ENCODE measurements at regions not wholly inside any gene's neighbourhood (a gene's known extent, or its start where the extent isn't known, plus 50 kb on each side); places are given as distances from the start of the nearest gene placed in this dataset.

DNA sequence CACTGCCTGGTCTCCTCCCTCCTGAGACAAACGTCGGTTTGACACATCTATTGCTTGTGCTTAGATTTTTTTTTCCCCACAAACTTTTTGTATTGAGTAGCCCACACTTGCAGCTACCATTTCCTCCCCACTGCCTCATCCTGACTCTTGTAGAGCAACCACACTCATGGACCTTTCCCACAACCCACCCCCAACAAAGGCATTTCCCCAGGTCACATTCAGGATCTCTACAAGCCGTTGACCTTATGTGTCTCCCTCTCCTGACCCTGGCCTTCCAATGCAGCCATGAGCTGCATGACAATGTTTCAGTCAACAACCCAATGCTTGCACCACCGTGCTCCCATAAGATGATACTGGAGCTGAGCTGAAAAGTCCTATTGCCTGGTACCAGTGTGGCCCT is 91.9 kb upstream of the MKI67 start:
- no peak for DNase-seq
- in situ Hi-C loops (cut with HindIII; ENCODE audit: low pct_ligation_motif_present, low pct_unique_long_range_greater_than_20kb, low sequenced_read_pairs): no loop called here

DNA sequence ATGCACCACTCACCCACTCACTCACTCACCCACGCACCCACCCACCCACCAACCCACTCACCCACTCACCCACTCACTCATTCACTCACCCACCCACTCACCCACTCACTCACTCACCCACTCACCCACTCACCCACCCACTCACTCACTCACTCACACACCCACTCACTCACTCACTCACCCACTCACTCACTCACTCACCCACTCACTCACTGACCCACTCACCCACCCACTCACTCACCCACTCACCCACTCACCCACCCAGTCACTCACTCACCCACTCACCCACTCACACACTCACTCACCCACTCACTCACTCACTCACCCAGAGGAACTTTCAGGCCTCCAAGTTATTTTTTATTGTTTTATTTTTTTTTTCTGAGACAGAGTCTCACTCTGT is 93.1 kb upstream of the MKI67 start:
- in situ Hi-C loops (cut with HindIII; ENCODE audit: low pct_ligation_motif_present, low pct_unique_long_range_greater_than_20kb, low sequenced_read_pairs): no loop called here

DNA sequence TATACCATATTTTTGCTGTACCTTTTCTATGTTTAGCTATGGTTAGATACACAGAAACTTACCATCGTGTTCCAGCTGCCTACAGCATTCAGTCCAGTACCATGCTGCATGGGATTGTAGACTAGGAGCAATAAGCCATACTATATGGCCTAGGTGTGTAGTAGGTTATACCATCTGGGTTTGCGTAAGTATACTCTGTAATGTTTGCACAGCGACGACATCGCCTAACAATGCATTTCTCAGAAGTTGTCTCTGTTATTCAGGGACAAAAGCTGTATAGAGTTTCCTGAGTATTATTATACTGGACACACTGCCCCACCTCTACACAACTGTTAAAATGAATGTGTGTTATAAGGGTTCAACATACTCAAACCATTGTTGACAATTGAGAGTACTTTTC is 93.8 kb upstream of the MKI67 start:
- no peak for DNase-seq
- in situ Hi-C loops (cut with HindIII; ENCODE audit: low pct_ligation_motif_present, low pct_unique_long_range_greater_than_20kb, low sequenced_read_pairs): no loop called here

More for the DNA sequence above, 93.1 kb upstream of the MKI67 start:
- DNase-seq: no peak

DNA sequence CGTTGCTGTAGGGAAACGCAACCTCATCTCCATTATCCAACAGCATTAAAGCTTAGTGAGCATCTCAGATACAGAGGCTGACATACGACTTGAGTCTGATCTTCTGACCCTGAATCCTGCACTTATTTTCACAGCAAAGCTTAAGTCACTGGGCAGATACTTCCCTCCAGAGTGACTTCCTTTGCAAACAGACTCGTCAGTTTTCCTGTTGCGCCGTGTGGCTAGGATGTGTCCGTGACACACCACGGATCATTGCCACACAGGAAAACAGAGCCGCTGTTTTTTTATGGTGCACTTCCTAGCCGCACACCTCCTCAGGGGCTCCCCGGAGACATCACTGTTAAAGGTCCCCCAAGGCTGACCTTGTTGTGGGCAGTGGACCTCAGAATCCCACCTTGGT is 94.9 kb upstream of the MKI67 start:
- in situ Hi-C loops (cut with HindIII; ENCODE audit: low pct_ligation_motif_present, low pct_unique_long_range_greater_than_20kb, low sequenced_read_pairs): no loop called here
- DNase-seq: no peak

DNA sequence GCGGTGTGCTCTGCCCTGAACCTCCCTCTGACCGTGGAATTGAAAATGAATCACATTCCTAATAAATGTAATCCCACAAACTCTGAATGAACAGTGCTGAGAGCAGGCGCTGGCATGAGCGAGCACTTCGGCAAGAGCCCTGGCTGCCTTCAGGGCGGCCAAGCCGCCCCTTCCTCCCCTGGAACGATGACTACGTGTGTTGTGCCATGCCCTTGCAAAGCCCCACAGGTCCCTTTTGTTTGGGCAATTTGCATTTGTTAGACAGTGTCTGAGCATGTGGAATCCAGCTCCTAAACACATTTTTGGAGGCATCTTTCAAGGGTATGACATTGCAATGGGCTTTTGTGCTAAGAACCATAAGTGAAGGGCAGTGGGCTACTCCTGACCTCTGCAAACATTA is 95.6 kb upstream of the MKI67 start:
- DNase-seq: no peak
- in situ Hi-C loops (cut with HindIII; ENCODE audit: low pct_ligation_motif_present, low pct_unique_long_range_greater_than_20kb, low sequenced_read_pairs): no loop called here

DNA sequence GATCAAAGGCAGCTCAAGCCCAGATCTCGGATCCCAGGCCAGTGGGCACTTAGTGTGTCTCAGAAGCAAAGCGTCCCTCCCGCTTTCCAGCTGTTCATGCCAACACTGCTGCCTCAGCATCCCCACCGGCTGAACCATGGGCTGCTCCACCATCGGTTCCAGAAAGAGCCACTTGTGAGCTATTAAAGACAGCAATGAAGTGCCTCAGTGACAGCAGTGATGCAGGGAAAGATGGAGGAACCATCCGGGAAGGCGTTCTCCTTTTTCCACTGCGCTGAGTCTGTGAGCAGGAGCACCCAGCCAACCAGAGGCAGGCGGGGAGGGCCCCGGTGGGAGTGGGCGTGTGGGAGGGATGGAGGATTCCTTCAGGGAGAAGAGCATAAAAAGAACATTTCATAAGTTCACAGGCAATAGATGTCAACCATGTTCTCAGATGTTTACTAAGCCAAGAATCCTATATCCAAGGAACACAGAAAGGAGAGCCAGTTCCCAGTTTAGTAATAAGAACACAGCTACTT is 96.2 kb upstream of the MKI67 start:
- no peak for DNase-seq
- in situ Hi-C loops (cut with HindIII; ENCODE audit: low pct_ligation_motif_present, low pct_unique_long_range_greater_than_20kb, low sequenced_read_pairs): no loop called here

DNA sequence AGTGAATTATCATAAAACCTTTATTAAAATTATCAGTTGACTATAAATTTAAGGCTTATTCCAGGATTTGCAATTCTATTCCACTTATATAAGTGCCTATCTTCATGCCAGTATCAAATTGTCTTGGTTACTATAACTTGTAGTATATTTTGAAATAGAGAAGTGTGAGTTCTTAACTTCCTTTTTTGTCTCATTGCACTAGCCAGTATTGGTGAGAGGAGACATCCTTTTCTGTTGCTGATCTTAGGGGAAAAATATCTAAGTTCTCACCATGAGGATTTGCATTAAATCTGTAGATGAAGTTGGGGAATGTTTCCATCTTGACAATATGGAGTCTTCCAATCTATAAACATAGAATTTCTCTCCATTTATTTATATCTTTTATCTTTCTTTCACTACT is 104.2 kb upstream of the MKI67 start:
- no peak for DNase-seq
- in situ Hi-C loops (cut with HindIII; ENCODE audit: low pct_ligation_motif_present, low pct_unique_long_range_greater_than_20kb, low sequenced_read_pairs): no loop called here

DNA sequence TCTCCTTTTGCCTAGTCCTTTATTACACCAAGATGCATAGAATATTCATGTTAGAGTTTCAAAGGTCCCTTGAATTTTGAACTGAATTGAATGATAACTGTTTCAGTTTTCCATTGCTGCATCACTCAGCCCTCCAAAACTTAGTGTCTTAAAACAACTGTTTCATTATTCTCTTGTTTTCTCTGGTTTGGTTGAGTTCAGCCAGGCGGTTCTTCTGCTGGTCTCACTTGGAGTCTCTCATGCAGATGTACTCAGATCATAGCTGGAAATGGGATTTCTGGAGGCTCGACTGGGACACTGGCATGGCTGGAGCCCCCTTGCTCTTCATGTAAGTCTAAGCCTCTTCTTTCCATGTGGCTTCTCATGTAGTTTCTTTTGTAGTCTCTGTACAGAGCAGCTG is 107.2 kb upstream of the MKI67 start:
- DNase-seq: no peak
- in situ Hi-C loops (cut with HindIII; ENCODE audit: low pct_ligation_motif_present, low pct_unique_long_range_greater_than_20kb, low sequenced_read_pairs): no loop called here

DNA sequence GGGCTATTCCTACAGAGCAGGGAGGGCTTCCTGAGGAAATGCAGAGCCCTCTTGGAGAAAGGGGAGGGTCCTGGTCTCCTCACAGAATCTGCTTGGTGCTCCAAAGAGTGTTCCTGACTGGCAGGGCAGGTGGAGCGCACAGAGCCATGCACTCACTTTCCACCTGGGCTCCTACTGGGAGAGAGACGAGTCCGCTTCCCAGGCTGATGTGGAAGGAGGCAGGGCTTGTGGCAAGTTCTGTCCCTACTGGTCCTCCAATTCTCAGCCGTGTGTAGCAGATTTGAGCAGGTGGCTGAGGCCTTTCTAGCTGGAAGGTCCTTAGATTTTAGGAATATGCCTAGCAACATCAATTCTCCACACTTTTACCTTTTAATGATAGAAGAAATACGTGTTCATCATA is 111.5 kb upstream of the MKI67 start:
- no peak for DNase-seq
- in situ Hi-C loops (cut with HindIII; ENCODE audit: low pct_ligation_motif_present, low pct_unique_long_range_greater_than_20kb, low sequenced_read_pairs): no loop called here

DNA sequence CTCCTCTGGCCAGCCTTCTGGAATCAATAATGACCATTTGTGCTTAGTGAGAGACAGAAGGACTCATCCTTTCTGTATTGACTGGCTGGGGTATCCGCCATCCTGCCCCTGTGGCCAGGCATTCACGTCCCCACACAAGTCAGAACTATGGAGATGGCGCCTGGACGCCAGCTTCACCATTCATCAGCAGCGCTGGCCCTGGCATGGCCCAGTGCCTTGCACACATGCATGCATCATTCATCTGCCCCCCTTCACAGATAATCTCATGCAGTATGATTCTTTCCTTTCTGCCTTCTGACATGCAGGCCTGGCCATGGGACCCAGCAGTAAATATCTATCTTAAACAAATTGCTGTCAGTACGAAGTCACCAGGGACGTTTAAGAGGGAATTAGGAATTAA is 114.8 kb upstream of the MKI67 start:
- DNase-seq: no peak
- in situ Hi-C loops (cut with HindIII; ENCODE audit: low pct_ligation_motif_present, low pct_unique_long_range_greater_than_20kb, low sequenced_read_pairs): no loop called here

DNA sequence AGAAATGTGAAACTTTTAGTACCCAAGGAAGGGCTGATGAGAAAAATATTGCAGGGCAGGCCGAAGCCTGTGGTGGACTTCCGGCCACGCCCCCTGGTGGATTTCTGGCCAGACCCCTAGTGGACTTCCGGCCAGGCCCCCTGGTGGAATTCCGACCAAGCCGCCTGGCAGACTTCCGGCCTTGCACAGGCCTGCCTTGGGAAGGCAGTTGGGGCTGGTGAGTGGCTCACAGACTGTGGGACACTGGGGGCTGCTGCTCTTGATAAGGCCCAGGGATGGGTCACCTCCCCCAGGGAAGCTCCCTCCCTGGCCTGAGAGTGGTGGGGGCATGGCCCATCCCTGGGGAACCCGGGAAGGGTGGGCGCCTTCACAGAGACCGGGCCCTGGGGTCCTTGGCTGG is 116.4 kb upstream of the MKI67 start:
- DNase-seq: no peak
- in situ Hi-C loops (cut with HindIII; ENCODE audit: low pct_ligation_motif_present, low pct_unique_long_range_greater_than_20kb, low sequenced_read_pairs): no loop called here

DNA sequence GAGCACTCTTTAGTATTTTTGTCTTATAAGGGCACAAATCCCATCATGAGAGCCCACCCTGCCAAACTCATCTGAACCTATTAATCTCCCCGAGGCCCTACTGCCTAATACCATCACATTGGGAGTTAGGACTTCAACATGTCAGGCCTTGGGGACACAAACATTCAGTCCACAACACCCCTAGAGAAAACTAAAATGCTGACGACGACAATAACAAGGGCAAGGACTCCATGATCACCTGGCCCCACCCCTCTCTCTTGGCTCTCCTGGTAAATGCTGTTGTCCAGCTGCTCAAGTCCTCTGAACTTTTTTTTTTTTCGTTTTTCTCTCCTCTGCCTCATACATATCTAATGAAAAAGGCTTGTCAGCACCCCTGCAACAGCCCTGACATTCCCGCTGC is 118.8 kb upstream of the MKI67 start:
- in situ Hi-C loops (cut with HindIII; ENCODE audit: low pct_ligation_motif_present, low pct_unique_long_range_greater_than_20kb, low sequenced_read_pairs): no loop called here
- no peak for DNase-seq

DNA sequence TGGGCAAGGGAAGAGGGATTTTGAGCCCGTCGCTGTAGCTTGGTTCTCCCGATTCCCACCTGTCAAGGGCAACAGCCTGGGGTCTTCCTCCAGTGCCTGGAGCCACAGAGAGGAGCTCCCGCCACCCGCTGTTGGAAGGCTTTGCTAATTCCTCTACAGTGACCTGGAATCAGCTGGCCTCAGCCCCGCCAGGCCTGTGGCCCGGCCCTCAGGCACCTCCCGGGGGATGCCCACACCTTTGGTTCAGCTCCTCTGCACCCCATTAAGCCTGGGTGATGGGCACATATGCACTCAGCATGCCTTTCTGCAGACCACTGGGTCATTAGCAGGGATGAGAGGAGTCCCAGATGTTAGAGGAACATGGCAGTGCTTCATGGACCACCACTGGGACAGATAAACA is 121.4 kb upstream of the MKI67 start:
- DNase-seq: no peak
- in situ Hi-C loops (cut with HindIII; ENCODE audit: low pct_ligation_motif_present, low pct_unique_long_range_greater_than_20kb, low sequenced_read_pairs): no loop called here

DNA sequence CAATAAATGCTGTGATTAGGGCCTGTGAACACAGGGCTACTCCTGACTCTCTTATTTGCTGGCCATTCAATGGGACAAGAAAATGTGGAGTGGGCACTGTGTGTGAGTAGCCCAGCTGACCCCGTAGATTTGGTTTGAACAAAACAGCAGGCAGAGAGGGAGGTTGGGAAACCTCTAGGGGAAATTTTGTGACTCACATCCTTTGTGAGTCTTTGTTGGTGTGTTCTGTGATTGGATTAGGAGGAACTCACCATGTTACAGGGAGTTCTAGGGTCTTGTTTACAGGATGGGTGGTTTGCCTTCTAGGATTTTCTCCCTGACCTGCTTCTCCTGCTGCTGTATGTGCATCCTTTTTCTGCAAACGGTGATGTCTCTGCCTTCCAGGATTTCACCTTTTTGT is 128.3 kb upstream of the MKI67 start:
- DNase-seq: no peak
- in situ Hi-C loops (cut with HindIII; ENCODE audit: low pct_ligation_motif_present, low pct_unique_long_range_greater_than_20kb, low sequenced_read_pairs): loop anchor here (25.0 kb wide), 1 partner anchor 283 kb away; no protein-coding TSS in a partner anchor

DNA sequence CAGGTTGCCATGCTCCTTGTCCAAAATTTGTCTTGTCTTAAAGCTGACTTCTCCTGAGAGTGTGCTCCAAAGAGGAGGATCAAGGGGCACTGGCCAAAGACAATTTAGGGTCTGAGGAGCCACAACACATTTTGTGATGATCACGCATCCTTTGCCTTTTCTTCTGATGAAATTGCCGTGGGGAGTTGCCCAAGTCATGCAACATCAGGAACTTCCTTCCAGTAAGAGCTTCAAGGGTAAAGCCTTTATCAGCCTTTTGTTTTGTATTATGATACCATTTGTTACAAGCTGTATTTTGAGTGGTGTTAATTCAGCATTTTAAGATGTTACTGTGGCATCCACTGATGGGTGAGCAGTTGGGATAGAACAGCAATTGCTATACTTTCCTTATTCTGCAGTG is 131.2 kb upstream of the MKI67 start:
- in situ Hi-C loops (cut with HindIII; ENCODE audit: low pct_ligation_motif_present, low pct_unique_long_range_greater_than_20kb, low sequenced_read_pairs): loop anchor here (25.0 kb wide), 1 partner anchor 280 kb away; no protein-coding TSS in a partner anchor
- DNase-seq: no peak

DNA sequence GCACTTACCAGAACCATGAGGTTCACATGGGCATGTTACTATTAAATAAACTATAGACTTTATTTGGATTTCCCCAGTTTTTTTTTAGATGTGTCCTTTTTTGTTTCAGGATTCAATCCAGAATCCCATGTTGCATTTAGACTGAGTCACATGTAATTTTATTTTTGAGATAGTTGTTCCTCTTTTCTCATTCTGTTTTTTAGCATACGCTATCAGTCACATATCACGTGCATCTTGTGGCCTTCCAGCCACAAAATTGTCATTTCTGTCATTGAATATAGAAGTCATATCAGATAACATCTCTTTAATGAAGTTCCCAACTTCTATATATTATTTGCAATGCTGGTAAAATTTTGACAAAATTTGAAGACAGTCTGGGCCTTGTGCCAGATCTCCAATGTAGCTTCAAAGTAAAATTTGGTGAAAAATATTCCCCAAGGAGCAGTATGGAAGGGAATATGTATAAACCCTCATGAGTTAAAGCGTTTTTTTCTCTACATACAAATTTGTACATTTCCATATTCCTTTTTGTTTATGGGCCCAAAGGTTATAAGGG is 132.3 kb upstream of the MKI67 start:
- in situ Hi-C loops (cut with HindIII; ENCODE audit: low pct_ligation_motif_present, low pct_unique_long_range_greater_than_20kb, low sequenced_read_pairs): loop anchor here (25.0 kb wide), 1 partner anchor 279 kb away; no protein-coding TSS in a partner anchor
- no peak for DNase-seq

DNA sequence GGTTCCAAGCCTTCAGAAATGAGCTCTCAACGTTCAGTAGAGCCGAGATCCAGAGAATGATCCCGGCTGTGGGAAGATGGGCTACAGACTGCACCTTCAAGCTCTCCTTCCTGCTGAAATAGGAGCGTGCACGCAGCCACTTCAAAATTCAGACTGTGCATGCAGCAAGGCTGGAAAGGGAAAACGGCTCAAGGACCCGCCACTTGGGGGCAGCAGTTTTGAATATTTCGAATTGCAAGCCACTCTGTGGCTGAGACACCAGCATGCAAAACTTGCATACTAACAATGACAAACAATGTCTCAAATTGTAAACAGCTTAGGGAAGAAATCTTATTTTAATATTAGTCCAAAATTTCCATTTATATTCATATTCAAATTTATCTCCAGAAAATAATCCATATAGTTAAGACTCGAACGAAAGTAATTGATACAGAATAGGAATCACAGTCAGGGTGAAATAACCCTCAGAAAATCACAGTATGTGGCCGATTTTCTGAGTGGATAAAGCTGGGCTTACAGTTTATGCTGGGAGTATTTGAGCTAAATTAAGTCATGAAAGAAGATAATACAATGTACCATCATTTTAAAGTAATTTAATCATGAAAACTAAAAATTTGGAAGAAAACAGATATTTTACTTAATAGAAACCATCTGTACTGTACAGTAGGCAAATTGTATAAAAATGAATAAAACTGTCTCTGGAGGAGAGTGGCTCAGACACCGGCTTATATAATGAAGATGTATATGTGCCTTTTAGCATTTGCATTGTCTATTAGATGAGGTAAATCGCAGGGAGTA is 137.9 kb upstream of the MKI67 start:
- peak; percentile 61 for DNase-seq
- in situ Hi-C loops (cut with HindIII; ENCODE audit: low pct_ligation_motif_present, low pct_unique_long_range_greater_than_20kb, low sequenced_read_pairs): loop anchor here (25.0 kb wide), 1 partner anchor 273 kb away; no protein-coding TSS in a partner anchor

DNA sequence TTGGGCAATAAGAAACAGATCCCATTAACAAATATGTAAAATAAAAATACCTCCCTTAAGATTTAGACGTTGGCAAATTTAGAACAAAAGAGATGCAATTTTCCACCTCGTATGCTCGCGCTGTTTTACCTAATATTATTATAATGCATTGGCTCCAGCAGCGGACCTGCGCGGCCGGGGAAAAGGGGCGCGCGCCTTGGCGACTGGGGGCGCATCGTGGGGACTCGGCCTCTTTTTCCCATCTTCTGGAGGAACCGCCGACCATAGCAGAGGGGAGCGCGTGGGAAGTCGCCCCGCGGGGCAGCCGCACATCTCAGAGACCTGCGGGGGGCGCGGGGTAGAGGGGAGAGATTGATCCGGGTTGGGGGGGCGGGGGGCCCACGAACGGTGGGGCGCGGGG is 139.4 kb upstream of the MKI67 start:
- in situ Hi-C loops (cut with HindIII; ENCODE audit: low pct_ligation_motif_present, low pct_unique_long_range_greater_than_20kb, low sequenced_read_pairs): loop anchor here (25.0 kb wide), 1 partner anchor 272 kb away; no protein-coding TSS in a partner anchor
- no peak for DNase-seq

DNA sequence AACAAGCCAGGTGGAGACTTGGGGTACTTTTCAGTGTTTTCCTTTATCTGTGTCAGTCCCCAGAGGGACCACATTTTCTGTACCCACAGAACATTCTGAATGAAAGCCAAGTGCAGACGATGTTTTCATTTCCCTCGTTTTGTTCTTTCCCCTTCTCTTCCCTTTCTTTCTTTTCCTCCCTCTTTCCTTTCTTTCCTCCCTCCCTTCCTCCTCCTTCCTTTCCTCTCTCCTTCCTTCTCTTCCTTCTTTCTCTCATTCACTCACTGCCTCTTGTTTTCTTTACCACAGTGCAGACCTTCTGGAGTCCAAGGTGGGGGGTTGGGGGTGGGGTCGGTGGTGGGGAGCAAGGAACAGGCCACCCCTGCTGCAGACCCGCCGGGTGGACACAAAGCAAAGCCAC is 141.4 kb upstream of the MKI67 start:
- DNase-seq: no peak
- in situ Hi-C loops (cut with HindIII; ENCODE audit: low pct_ligation_motif_present, low pct_unique_long_range_greater_than_20kb, low sequenced_read_pairs): loop anchor here (25.0 kb wide), 1 partner anchor 270 kb away; no protein-coding TSS in a partner anchor
